ENCODE measurements at regions not wholly inside any gene's neighbourhood (a gene's known extent, or its start where the extent isn't known, plus 50 kb on each side); places are given as distances from the start of the nearest gene placed in this dataset.
"Not testable (repeated sequence)": the region's sequence is repeated elsewhere in the genome, so short reads cannot be mapped to it uniquely, and the experiment has no call there.

DNA sequence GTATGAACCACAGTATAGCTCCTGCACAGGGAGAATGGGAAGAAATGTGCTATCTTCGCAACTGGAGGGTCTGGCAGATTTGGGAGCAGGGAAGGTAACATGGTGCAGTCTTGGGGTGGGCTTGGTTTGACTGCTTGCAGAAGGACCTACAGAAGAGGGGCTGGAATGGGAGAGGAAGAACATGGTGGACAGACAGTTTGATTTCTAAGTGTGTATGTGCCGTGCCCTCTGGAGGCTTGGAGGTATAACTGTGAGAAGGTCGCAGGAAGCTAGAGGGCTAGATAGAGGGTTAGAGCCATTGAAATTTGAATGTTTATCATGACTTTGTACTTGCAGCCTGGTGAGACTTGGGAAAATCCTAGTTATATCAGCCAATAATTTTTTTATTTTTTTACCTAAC is 169.2 kb downstream of the SQOR start:
- DNase-seq (ENCODE audit: low read depth in 4 of 4, low spot score in 1 of 4): no peak

DNA sequence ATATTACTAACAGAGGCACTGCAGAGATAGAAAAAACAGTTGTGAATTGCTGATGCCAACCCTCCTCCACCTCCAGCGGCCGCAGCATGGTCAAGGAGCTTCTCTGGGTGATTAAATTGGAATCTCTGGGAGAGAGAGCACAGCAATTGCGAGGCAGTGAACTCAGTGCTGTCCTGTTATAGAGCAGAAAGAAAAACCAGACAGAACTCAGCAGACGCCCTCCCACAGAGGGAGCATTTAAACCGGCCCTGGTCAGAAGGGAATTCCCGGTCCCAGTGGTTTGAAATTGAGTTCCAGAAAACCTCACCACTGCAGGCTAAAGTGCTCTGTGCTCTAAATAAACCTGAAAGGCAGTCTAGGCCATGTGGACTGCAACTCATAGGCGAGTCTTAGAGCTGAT is 175.4 kb downstream of the SQOR start:
- DNase-seq (ENCODE audit: low read depth in 4 of 4, low spot score in 1 of 4): no peak

DNA sequence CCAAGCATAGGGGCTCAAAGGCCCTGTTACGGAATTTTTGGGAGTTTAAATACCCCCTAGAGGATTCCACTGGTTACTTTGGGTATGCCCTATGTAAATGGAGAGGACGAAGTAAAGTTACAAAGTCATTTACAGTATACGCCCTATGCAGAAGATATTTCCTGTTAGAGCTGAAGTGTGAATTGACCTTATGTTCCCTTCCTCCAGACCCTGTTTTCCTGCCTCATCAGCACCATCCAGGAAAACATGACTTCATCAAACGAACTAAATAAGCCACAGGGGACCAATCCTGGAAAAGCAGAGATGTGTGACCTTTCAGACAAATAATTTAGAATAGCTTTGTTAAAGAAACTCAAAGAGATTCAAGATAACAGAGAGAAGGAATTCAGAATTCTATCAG is 177.4 kb downstream of the SQOR start:
- DNase-seq (ENCODE audit: low read depth in 4 of 4, low spot score in 1 of 4): no peak

DNA sequence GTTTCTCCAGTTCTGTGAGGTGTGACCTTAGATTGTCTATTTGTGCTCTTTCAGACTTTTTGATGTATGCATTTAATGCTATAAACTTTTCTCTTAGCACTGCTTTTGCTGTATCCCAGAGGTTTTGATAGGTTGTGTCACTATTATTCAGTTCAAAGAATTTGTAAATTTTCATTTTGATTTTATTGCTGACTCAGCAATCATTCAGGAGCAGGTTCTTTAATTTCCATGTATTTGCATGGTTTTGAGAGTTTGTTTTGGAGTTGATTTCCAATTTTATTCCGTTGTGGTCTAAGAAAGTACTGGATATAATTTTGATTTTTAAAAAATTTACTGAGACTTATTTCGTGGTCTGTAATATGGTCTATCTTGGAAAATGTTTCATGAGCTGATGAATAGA is 182.7 kb downstream of the SQOR start:
- not testable (repeated sequence) for DNase-seq (ENCODE audit: low read depth in 4 of 4, low spot score in 1 of 4)

DNA sequence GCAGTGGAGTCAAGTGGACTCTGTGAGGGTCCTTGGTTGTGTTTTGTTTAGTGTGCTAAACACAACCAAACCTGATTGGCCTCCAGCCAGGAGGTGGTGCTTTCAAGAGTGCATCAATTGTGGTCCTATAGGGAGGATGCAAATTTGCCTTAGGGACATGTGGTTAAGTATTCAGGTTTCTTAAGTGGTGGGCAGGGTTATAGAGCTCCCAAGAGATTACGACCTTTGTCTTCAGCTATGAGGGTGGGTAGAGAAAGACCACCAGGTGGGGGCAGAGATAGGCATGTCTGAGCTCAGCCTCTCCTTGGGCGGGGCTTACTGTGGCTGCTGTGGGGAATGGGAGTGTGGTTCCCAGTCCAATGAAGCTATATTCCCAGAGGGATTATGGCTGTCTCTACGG is 186.6 kb downstream of the SQOR start:
- DNase-seq (ENCODE audit: low read depth in 4 of 4, low spot score in 1 of 4): no peak

DNA sequence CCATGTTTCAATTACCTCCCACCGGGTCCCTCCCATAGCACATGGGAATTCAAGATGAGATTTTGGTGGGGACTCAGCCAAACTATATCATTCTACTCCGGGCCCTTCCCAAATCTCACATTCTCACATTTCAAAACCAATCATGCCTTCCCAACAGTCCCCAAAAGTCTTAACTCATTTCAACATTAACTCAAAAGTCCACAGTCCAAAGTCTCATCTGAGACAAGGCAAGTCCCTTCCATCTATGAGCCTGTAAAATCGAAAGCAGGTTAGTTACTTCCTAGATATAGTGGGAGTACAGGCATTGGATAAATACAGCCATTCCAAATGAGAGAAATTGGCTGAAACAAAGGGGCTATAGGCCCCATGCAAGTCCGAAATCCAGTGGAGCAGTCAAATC is 188.1 kb downstream of the SQOR start:
- DNase-seq (ENCODE audit: low read depth in 4 of 4, low spot score in 1 of 4): not testable (repeated sequence)

DNA sequence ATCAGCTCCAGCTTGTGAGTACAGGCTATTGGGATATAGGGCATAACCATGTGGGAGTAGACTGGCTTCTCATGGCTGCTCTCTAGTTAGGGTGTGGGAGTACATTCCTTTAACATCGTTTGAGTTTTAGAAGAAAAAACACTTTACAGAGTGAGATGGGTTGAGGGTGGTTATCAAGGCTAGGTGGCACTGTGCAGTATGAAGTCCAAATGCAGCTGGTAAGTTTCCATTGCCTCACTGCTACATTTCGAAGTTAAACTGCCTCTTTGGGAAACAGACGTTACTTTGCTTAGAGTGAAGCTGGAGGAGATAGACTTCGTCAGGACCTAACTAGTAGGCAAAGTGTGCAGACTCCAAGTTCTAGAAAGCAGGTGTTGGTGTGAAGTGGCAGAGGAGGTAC is 192.4 kb downstream of the SQOR start:
- no peak for DNase-seq (ENCODE audit: low read depth in 4 of 4, low spot score in 1 of 4)

DNA sequence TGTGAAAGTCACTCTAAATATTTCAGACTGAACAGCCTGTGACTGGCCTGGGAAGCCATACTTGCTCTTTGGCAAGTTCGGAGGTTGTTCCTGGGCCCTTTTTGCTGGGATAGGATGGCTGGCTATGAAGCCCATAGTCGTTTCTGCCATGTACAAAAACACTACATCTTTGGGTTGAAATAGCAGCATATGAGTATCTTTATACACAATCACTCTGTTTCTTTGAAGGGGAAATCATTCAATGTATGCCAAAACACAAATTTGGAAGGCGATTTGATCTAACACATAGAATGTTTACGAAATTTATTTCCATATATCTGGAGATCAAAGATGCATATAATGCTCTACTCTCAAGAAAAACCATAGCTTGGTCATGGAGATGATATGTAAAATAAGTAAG is 192.9 kb downstream of the SQOR start:
- no peak for DNase-seq (ENCODE audit: low read depth in 4 of 4, low spot score in 1 of 4)

DNA sequence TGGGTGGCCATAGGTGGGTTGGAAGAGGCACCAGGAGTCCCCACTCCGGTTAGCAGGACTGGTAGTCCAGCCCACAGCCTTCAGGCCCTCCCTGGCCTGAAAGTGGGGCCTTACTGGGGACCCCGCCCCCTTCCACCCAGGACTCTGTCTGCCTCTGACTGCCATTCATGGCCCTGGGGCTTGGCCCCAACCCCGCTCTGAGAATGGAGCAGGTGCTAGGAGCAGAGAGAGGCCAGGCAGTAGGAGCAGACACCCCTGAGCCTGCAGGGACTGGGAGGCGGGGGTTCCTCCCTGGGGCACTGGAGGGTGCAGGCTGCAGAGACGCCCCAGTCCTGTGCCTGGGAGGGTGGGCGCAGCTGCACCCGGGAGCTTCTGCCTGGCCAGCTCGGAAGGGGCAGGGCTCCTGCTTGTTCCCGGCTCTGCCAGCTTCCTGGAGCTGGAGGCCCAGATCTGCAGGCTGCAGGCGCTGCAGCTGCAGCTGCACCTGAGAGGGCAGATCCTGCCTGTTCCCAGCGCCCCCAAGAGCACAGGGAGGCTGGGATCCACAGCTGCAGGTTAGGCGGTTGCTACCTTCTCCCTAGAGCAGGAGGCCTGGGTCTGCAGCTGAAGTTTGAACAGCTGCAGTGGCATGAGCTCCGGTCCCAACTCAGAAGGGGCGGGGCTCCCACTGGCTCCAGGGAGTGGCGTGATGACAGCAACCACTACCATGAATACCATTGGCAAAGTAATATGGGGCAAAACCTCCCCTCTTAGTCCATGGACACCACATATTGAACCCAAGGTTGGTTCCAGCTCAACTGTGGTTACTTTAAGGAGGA is 194.7 kb downstream of the SQOR start:
- DNase-seq (ENCODE audit: low read depth in 4 of 4, low spot score in 1 of 4): no peak

DNA sequence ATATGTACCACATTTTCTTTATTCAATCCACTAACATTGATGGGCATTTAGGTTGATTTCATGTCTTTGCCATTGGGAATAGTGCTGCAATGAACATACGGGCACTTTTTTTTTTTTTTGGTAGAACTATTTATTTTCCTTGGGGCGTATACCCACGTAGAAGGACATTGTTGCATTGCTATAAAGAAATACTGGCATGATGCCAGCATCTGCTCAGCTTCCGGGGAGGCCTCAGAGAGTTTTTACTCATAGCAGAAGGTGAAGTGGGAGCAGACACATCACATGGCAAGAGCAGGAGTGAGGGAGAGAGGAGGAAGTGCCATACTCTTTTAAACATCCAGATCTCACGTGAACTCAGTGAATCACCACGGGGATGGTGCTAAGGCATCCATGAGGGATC is 197.0 kb downstream of the SQOR start:
- DNase-seq (ENCODE audit: low read depth in 4 of 4, low spot score in 1 of 4): no peak

DNA sequence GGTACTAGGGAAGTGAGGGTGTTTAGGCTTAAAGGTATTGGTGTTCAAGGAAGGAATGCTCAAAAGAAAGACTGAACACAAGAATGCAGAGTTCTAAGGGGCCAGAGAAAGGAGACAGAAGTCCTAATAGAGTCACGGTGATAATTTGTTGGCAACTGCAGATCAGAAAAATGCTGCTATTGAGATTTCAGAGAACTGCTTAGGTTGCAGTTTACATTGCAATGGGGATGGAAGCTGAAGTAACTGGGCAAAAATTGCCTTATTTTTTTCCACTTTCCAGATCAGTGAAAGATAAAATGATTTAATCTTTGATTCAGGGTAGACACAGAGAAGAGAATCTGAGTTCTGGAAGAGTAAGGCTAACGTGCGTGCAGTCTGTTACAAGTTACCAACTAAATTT is 199.8 kb downstream of the SQOR start:
- DNase-seq (ENCODE audit: low read depth in 4 of 4, low spot score in 1 of 4): no peak

DNA sequence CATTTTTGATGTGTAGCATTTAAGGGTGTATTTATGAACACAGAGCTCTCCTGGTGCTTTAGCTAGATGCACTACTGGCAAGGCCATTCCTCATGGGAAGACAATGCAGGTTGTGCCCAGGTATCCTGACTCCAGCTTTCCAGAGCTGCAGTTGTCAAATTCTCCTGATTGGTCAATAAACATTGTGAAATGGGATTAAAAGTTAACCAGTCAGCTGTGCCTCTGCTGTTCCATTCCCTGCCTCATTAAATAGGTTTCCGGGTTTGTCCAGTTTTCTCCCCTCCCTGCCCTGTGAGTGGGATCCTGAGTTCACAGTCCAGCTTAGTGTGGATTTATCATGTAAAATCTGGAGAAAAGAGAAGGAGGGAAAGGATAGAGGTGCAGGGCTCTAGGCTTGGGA is 207.3 kb downstream of the SQOR start:
- DNase-seq (ENCODE audit: low read depth in 4 of 4, low spot score in 1 of 4): no peak

DNA sequence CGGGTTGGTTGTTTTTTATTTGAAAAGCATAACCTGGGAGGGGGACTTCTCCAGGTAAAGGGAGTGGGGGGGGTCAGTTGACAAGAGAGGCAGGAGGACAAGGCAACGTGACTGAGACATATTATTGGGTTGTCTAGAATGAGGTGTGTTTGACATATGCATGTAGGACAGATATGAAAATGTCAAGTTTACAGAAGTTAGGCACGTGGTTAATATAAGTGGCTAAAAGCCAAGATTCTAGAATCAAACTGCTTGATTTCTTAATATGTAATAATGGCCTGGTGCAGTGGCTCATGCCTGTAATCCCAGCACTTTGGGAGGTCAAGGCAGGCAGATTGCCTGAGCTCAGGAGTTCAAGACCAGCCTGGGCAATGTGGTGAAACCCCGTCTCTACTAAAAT is 212.8 kb downstream of the SQOR start:
- no peak for DNase-seq (ENCODE audit: low read depth in 4 of 4, low spot score in 1 of 4)

DNA sequence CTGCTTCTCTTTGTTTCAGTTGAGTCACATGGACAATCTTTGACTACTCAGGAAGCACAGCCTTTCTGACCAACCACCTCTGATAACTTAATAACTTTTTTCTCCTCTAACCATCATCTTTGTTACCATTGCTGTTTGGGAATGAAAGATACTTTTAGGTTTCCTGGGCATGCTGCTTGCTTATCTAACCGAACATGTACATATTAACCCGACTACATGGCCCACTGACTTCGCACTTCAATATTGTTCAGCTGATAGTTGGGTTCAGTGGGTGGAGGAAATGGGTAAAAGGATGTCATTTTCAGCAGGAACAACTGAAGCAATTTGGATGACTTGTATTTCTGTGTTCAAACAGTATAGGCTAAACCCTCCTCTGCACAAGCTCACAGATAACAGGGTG is 214.3 kb downstream of the SQOR start:
- DNase-seq (ENCODE audit: low read depth in 4 of 4, low spot score in 1 of 4): no peak

DNA sequence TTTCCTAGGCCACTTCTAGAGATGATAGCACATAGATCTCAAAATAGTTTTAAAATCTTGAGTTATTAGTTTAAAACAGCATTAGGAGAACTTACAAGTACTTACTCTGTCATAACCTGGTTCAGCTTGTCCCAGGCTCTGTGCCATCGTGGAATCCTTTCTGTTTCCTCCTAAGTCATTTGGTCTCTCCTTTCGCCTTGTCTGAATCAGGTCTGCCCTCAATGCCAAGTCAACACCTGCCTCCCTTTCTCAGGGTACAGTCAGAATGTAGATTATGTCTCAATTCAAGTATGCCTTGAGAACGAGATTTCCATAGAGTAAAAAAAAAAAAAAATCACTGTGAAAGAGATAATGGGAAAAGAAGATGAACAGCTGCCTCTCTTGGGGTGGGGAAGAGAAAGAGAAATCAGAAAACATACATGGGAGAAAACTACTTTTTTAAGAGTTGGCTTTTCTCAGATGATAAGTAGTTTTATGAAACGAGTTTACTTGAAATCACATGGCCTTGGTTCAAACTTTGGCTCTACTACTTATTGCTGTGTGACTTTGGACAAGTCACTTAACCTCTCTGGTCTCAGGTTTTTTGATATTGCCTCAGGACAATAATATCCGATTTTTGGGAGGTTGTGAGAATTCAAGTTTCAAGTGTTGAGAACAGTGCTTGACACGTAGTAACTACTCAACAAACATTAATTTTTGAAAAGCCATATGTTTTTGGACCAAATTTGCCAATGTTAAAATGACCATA is 219.8 kb downstream of the SQOR start:
- DNase-seq (ENCODE audit: low read depth in 4 of 4, low spot score in 1 of 4): no peak

DNA sequence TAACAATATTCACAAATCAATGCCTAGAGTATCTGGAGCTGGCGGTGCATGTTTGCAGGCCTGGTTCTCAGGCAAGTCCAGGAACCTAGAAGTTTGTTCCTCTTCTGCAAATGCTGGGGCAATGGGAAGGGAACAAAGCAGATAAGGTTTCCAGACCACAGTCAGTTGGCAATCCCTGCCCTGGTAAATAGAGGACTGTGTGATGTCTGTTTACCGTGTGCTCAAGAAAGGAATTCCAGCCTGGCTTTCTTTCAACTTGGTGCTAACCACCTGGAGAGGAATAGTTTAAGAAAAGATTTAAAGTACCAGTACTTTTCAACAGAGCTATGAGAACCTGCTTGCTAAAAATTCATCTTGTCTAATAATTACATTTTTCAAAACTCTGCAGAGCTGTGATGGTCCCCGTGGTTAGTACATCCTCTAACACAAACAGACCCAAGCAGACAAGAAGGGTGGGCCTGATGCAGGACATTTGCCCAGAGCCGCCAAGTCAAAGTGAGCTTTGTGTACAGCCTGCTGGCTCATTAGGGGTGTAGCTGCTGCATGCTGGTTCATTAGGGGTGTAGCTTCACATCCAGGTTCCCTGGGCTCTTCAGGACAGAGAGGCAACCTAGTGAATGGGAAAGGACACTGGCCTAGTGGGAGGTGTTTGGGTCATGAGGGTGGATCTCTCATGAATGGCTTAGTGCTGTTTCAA is 220.5 kb downstream of the SQOR start:
- no peak for DNase-seq (ENCODE audit: low read depth in 4 of 4, low spot score in 1 of 4)

DNA sequence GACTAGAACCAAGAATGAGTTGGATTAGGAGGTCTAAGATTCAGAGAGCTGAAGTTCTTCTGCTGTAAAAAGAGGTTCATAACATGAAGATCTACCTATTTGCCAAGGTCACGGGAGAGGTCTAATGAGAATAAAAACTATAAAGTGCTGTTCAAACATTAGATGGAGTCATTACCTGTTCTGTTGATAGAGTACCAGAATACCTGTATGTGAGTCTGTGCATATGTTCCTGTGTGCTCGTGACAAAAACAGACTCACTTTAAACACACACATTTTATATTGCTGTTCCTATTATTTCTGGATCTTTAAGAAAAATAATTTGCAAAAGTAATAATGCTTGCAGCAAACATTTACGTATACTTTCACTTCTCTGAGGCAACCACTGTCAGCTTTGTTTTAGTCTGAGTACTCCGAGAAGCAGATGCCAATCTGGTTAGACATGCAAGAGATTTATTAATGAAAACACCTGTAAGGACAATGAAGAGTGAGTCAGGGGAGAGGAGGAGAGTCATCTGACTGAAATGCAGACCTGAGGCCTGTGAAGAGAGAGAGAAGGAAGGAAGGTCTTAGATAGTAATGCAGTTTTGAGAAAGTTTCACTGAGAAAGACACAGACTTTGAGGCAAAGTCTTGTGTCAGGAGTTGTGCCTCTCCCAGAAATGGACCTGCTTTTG is 221.2 kb downstream of the SQOR start:
- no peak for DNase-seq (ENCODE audit: low read depth in 4 of 4, low spot score in 1 of 4)

DNA sequence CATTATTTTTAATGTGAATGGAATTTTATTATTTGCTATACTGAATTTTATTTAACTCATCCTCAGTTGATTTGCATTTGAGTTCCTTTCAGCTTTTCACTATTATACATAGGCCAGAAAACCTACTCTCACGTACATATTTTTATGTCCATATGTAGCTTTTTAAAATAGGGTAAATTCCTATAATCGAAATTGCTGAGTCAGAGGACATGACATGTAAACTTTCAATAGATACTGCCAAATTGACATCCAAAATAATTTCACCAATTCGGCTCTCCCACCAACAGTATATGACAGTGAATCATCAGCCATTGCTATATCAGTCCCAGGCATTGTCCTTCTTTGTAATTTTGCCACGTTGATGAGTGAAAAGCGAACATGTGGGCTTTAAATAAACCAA is 222.5 kb downstream of the SQOR start:
- no peak for DNase-seq (ENCODE audit: low read depth in 4 of 4, low spot score in 1 of 4)

DNA sequence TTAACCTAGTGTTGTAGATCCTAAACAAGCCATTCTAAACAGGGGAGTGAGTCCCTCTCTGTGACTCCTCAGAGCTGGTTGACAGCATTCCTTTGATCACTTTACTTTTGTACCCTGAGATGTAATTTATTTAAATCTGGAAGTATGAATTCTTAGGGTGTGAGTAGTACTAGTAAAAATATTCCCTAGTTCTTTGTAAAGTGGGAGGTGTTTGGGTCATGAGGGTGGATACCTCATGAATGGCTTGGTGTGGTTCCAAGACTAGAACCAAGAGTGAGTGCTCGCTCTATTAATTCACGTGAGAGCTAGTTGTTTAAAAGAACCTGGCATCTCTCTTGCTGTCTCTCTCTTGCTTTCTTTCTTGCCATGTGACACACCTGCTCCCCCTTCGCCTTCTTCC is 223.7 kb downstream of the SQOR start:
- no peak for DNase-seq (ENCODE audit: low read depth in 4 of 4, low spot score in 1 of 4)

DNA sequence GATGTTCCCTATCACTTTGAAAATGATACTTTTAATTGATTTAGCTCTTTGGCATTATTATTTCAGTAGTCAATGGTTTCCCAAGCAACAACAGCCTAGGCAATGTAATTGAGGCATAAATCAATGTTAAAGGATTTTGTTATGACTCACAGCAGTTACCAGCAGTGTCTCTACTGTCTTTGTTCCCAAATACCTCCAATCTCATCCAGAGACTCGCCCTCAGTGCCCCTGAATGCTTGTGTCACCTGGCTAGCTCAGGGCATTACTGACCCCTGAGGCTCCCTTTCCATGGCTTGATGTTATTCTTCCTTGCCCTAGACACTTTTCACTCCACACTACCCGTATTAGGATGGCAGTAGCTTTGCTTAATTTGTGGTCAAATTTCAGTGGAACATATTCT is 227.2 kb downstream of the SQOR start:
- DNase-seq (ENCODE audit: low read depth in 4 of 4, low spot score in 1 of 4): no peak

DNA sequence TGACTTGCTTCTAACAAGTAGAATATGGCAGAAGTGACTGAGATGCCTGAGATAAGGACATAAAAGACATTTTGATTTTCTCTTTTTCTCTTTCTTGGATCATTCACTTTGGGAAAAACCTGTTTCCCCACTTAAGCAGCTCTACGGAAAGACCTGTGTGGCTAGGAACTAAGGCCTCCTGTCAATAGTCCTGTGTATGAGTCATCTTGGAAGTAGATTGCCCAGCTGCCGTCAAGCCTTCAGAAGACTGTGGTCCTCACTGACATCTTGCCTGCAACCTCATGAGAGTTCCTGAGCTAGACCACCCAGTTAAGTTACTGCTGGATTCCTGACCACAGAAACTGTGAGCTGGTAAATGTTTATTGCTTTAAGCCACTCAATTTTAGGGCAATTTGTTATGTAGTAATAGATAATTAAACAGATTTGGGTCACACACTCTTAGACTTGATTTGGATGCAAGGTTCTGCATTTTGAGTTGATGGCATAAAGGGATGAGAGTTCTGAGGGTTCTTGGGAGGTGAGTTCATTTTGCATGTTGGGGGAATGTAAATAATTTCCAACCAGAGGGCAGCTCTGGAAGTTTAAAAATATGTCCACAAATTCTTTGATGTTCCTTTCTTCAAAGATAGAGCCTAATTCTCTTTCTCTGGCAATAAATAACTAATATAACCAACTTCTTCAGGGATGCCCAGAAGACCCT is 229.2 kb downstream of the SQOR start:
- DNase-seq (ENCODE audit: low read depth in 4 of 4, low spot score in 1 of 4): no peak
